Left renal cortex interstitium (tissue), 4 donors: ENCODE measurements at regions not wholly inside any gene's neighbourhood (a gene's known extent, or its start where the extent isn't known, plus 50 kb on each side); places are given as distances from the start of the nearest gene placed in this dataset.

Experiments used
- DNase-seq, 4 donors: peaks; one replicate each; pipeline ENCODE4 v3.0.0-alpha.2; 2013; ENCODE audit warnings: low read depth in 4 of 4, low spot score in 2 of 4, missing footprints in 1 of 4

DNA sequence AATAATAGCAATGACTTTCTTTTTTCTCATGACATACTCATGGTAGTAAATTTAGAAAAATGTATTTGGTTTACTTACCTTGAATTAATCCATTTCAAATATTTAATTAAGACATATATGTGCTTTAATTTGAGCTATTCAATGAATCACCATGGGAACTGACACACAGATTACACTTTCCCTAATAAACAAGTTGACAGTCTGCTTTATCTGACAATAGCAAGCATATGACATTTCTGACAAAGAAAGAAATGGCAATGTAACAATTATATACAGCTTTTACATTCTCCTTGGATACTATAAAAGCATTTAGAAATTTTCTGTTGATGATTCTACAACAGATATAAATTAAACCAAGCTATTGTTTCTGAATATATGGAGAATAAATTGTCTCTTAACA lies 382.5 kb downstream of the CYLC2 start:
- DNase-seq, result no peak

DNA sequence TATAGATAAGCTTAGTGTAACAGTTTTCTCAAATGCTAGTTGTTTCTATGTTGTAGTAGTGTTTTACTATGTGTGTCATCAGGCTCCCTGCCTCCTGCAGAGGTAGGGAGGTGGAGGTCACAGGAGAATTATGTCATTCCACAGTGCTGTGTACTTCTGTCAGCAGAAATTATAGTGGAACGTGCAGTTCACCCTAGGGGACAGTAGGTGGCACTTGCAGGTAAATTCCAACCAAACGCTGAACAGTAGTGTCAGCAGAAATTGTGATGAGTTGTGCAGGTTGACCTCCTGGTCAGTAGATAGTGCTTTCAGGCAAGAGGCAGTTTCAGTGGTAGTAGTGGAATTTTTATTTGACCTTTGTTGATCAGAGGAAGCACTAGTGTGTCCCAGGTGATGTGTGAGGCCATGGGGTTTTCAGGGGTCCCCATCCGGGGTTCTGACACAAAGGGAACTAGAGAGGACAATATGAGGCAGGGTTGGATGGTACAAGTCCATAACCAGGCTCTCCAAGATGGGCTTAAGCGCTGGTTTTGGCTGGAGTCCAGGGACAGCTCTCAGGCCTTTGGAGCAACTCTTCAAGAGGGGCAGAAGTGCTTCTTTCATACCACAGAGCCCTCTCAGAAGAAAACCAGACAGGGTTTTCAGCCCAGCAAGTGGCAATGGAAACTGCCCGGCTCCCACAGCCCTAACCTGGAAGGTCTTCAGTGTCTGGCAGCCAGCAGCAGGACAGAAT lies 402.9 kb downstream of the CYLC2 start:
- peak in 3 of 4 donors; percentile 9 to 28 (median 18) for DNase-seq

DNA sequence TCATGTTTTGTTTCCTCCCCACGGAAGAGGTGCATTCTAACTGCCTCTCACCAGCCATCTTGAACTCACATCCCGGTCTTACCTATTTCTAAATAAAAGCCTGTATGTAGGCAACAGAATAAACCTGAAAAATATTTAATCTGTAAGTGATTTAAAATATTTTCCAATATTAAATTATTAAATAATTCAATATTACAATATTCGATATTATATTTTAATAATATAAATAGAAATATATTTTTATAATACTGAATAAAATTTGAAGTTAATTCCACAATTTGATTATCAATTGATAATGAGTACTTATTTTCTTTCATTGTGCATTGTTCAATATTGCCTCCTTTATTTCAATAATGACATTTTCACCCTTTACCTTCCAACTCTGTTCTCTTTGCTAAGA lies 404.4 kb downstream of the CYLC2 start:
- DNase-seq, result no peak

DNA sequence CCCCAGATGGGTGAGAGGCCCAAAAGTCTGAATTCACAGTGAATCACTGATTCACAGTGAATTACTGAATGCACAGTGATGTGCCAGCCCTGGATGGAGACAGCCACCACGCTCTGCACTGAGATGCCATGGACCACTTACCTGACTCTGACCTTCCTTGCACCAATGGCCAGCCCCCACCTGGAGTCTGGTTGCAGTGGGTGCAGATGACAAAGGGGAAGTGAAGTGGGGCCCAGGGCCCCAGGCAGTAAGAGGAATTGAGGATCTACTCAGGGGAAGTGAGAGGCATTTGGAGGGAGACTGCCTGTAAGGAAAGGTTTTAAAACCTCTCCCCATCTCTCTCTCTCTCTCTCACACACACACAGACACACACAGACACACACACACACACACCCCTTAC lies 412.1 kb downstream of the CYLC2 start:
- no peak for DNase-seq

DNA sequence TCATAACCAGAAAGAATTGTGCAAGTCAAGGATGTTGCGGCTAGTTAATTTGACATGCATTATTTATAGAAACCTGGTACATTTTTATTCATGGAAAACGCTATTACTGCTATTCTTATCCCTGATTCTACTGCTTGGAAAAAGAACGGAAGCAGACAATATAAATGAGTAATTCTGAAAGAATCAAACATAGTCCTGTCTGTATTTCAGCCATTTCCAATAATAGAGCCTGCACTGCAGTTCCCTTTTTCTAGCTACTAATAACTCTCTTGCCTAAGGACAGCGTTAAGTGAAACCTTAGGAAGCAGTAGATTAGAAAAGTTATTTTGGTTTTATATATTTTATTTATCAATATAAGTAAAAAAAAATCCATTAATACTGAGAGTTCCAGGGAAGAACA lies 414.9 kb downstream of the CYLC2 start:
- DNase-seq, result no peak

DNA sequence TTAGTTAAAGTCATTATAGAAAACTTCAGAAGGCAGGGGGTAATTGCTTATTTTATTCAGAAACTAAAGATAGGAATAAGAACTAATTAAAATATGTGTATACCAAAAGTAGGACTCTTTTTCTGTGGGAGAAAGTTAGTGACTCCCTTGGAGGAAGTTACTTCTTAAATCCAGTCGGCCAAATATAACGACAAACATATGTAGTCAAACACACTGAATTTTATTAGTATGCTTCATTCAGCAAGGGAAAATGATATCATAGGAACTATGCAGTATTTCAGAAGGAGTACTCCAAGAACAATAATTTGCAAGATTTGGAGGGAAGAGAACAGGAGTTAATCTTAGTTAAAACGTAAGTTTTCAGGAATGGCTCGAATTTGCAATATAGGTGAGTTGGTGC lies 432.6 kb downstream of the CYLC2 start:
- no peak for DNase-seq

DNA sequence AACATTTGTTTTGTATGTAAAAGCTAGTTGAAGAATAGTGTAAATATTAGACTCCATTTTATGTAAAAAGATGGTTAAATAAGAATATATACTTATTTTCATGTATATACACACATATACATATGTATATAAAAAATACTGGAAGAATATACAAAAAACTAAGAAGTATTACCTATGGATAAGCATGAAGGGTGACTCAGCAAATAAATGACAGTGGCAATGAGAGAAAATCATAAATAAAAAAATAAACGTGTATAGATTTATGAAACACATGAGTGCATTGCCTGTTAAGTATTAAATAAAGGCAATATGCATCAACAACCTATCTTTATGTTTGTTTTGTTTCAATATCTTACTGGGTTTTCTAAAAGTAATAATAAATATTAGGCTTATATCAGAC lies 435.3 kb downstream of the CYLC2 start:
- DNase-seq, result no peak

DNA sequence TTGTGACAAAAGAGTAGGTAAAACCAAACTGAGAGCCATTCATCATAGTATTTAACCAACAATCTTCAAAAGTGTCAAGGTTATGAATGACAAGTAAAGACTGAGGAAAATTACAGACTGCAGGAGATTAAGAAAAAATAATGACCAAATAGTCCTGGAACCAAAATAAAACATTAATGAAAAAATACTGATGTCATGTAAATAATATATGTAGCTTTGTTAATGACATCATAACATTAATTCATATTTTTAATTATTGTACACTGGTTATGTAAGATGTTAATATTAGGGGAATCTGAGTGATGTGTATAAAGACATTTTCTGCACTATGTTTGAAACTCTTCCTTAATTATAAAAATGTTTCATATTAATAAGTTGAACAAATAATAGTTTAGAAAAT lies 436.7 kb downstream of the CYLC2 start:
- no peak for DNase-seq

DNA sequence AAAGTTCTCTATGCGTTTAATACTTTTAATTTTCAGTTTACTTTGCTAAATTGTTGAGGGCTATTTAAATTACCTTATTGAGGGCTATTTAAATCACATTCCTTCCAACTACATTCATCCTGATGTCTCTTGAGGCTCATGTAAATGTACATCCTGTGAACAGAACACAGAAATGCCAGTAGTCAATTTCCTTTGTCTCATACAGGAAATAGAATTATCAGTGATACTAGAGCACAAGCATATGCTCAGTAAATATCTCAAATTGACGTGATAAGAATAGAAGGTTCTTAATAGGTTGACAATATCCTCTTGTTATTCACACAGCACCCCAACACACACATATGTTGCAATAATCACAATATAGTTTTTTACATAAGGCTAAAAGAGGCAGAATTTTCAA lies 449.0 kb downstream of the CYLC2 start:
- DNase-seq, result no peak

DNA sequence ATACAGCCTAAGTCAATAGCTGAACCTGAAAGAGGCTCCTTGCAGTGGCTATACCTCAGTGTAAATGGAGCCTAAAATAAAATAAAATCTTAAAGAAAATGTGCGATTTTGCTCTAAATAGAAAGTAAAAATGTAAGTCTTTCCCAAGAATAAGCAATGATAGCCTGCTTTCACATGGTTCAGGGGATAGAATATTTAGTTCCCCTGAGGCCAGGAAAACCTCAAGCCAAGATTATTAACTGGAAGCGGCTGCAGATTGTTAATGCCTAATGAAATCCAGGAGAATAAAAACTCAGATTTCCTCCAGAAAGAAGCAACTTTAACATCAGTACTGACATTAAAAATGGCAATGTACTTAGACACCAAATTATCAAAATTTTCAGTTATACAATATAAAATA lies 463.7 kb downstream of the CYLC2 start:
- no peak for DNase-seq

DNA sequence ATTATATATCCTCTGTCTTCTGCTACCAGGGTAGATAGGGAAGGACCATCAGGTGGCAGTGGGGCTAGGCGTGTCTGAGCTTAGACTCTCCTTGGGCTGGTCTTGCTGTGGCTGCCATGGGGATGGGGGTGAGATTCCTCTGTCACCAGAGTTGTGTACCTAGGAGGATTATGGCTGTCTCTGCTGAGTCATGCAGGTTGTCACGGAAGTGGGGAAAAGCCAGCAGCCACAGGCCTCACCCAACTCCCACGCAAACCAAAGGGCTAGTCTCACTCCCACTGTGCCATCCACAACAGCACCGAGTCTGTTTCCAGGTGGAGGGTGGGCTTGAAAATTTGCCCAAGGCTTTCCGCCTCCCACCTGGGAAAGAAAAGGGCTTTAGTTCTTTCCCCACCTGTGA lies 476.1 kb downstream of the CYLC2 start:
- no peak for DNase-seq

DNA sequence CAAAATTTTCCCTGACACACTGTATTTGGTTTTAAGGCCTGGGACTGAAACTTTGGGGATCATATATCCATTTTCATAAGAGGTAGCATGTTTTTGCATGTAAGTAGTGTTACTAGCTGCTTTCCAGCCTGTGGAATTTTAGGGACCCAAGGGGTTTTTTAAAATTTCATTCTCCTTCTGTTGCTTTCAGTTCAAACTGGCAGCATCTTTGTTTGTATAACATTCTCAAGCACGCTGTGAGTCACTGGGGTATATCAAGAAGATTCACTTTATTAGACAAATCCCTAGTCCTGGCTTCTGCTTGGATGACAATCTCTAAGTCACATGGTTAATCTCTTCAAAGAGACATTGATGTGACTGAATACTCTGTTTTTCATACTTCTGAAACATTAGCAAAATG lies 479.0 kb downstream of the CYLC2 start:
- no peak for DNase-seq

DNA sequence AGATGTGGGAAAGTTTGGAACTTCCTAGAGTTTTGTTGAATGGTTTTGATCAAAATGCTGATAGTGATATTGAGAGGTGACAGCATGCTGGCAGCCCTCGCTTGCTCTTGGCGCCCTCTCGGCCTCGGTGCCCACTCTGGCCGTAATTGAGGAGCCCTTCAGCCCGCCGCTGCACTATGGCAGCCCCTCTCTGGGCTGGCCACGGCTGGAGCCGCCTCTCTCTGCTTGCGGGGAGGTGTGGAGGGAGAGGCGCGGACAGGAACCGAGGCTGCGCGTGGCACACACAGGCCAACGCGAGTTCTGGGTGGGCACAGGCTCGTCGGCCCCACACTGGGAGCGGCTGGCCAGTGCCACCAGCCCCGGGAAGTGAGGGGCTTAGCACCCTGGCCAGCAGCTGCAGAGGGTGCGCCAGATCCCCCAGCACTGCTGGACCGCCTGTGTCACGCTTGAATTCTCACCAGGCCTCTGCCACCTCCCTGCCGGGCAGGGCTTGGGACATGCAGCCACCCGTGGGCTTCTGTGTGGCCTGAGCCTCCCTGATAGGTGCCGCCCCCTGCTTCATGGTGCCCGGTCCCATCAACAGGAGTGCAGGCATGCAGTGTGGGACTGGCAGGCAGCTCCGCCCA lies 488.5 kb downstream of the CYLC2 start:
- no peak for DNase-seq

DNA sequence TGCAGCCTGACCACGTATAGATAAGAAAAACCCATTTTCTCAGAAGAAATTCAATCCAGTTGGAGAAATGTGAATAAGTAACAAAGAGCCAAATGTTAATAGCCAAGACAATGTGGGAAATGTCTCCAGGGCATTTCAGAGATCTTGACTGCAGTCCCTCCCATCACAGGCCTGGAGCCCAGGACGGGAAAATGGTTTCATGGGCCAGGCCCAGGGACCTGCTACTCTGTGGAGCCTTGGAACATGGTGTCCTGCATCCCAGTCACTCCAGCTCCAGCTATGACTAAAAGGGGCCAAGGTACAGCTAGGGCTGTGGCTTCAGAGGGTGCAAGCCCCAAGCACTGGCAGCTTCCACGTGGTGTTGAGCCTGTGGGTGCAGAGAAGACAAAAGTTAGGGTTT lies 490.0 kb downstream of the CYLC2 start:
- no peak for DNase-seq

DNA sequence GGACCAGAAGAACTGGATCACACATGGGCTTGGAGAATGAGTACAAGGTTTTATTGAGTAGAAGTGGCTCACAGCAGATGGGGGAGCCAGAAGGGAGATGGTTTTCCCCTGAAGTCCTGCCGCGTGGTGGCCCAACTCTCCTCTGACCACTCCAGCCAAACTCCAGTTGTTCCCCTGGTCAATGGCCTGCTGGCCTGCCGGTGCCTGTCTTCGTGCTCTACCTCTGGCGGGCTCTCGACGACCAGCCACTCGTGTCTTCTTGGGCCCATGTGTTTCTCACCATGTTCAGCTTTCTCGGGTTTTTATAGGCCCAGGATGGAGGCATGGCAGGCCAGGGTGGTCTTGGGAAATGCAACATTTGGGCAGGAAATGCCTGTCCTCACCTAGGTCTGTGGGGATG lies 519.6 kb downstream of the CYLC2 start:
- no peak for DNase-seq

DNA sequence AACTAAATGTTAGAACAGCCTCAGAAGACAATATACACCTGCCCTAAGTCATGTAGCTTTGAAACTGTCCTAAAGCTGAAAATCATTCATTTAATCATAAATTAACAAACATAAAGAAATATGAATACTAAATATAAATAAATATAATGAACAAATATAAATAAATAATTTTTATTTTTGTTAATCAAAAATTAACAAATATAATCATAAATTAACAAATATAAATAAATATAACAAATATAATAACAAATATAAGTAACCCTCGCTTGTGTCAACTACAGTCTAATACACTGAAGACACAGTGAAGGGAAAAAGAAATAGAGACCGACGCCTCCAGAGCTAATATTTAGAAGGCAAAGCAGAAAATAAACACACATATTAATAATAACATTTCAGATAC lies 527.3 kb downstream of the CYLC2 start:
- no peak for DNase-seq

DNA sequence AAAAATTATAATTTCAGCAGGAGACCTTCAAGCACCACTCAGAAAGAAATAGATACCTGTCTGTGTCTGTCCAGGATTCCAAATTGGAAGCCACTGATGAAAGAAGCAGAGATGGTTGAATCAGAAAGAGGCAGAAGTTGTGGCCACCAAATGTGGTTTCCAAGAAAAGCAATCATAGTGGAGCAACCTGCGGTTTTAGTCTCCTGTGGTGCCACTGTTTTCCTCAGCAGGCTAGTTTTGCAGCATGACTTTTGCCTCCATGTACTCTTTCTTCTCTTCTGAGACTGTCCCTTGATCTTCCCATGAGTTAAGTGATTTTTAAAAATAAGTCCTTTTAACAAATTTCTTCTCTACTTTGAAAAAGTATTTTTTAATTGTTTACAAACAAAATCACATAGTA lies 535.8 kb downstream of the CYLC2 start:
- no peak for DNase-seq

DNA sequence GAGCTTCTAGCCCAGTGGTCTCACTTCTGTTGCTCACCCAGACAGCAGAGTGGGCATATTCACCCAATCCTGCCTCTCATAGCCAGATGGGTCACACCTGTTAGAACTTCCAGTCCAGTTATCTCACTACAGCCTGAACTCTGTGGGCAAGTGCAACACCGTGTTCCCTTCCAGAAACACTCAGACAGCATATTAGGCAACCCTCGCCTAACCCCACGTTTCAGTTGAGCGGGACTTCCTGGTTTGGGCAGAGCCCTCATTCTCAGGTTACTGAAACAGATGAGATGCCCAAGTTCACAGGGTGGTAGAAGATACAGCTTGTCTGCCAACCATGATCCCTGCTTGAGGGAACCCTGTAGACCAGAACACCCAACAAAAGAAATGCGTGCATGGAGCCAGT lies 538.2 kb downstream of the CYLC2 start:
- no peak for DNase-seq

DNA sequence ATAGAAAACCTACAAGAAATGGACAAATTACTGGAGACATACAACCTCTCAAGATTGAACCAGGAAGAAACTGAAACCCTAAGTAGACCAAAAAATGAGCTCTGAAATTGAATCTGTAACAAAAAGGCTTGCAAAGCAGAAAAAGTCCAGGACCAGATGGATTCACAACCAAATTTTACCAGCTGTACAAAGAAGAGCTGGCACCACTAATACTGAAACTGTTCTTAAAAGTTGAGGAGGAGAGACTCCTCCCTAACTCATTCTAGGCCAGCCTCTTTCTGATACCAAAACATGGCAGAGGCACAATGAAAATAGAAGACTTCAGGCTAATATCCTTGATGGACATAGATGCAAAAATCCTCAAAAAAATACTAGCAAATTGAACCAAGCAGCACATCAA lies 542.3 kb downstream of the CYLC2 start:
- DNase-seq, result no peak

DNA sequence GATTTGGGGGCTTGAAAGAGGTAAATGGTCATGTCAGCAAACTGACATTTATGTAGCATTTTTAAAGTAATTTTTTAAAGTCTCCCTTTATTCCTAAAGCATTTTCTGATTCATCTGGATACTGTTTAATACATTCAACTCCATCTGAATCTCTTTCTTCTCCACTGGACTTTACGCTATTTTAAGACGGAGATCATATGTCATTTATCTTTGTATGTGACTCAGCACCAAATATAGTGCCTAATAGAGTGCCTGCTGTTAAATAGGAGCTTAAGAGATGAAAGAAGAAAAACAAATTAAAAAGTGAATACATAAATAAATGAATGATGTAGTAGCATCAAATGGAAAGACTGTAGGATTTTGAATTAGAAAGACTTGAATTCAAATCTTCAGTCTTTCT lies 548.8 kb upstream of the SMC2 start:
- DNase-seq, result no peak

DNA sequence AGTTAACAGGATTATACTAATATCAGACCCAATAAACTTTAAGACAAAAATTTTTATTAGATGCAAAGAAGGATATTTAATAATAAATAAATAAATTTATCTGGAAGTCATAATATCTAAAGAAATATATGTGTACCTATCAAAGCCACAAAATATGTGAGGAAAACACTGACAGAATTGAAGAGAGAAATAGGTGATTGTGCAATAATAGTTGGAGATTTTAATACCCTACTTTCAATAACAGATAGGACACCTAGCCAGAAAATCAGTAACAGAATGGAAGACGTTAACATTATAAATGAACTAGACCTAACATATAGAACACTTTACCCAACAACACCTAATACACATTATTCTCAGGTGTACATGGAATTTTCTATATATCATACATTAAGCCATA lies 541.4 kb upstream of the SMC2 start:
- no peak for DNase-seq

DNA sequence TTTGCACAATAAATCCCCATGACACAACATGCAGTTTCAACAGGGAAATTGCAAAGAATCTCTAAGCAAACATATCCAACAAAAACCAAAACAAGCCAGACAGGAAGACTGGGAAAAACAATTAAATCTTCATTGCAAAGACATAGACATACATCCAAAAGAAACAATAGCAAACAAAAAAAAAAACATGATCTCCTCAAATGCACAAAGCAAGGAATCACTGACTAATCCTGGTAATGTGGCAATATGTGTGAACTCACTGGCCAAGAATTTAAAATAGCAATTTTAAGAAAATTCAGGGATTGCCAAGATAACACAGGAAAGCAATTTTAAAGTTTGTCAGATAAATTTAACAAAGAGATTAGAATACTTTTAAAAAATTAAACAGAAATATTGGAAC lies 520.1 kb upstream of the SMC2 start:
- DNase-seq, result no peak

DNA sequence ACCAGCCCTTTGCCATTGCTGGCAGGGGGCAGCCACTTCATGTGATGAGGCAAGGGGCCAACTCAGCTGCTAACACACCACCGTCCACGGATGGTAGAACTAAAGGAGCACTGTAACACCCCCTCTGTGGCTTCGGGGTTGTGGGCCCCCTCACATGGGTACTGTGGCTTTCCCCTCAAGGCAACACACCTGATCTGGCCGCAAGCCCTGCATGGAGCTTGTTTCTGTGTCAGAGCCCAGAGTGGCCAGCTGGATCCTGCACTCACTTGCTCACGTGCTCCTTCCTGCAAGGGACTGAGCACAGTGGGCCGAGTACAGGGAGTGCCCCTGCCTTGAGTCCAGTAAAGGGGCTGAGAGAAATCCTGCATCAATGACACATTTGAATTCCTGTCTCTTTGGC lies 507.4 kb upstream of the SMC2 start:
- DNase-seq, result no peak
